COLO668 (cell line): ENCODE measurements at regions not wholly inside any gene's neighbourhood (a gene's known extent, or its start where the extent isn't known, plus 50 kb on each side); places are given as distances from the start of the nearest gene placed in this dataset.

Source experiments
- DNase-seq: peaks from one replicate; lab custom pipeline; 2025; ENCODE audit not compliant: unreplicated experiment; lab: John Stamatoyannopoulos, UW

DNA sequence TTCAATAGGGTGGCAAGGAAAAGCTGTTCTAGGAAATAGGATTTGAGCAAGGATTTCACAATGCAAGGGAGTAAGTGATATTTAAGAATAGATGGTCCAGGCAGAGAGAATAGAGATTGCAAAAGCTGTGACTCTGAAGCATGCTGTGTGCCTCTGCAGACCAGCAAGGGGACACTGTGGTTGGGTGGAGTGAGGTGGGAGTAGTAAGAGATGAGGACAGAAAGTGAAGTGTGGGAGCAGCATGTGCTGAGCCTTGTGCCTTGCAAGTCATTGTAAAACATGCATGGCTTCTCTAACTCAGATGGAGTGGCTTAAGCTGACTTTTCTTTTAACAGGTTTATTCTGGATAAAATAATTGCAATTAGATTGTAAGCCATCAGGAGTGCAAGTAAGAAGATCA is 442.4 kb downstream of the CCSER2 start:
- no peak for DNase-seq

DNA sequence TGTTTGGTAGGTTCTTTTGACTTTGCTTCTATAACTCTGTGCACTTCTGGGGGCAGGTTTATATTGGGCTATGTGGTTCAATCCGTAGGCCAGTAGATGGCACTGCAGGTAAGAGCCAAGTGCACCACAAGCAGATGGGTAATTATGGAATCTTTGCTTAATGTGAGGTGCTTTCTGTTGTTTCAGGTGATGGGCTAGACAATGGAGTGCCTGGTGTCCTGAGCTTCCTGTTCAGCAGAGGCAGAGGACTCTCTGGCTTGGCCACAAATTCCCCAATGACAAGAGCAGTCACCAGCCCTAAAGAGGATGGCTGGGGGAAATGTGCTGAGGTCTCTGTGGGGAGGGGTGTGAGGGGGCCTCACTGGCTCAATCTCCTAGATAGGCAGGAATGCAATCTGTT is 455.0 kb downstream of the CCSER2 start:
- DNase-seq: peak; percentile 45

DNA sequence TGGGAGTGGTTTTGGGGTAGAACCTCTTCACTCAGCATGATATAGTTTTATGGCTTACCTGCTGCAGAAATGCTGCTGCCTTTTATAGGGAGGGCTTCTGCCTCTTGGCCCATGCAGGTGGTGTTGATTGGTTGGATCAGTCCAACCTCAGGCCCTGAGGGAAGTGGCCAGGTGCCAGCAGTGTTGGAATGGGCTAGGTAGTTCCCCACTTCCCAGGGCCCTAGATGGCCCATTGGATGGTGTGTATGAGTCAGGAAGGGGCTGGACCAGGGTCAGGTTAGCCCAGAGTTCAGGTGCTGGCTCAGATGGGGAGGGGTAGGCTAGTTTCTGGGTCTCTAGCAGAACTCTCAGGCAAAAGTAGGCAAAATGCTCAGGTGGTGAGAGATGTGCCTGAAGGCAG is 455.5 kb downstream of the CCSER2 start:
- DNase-seq: peak; percentile 37

DNA sequence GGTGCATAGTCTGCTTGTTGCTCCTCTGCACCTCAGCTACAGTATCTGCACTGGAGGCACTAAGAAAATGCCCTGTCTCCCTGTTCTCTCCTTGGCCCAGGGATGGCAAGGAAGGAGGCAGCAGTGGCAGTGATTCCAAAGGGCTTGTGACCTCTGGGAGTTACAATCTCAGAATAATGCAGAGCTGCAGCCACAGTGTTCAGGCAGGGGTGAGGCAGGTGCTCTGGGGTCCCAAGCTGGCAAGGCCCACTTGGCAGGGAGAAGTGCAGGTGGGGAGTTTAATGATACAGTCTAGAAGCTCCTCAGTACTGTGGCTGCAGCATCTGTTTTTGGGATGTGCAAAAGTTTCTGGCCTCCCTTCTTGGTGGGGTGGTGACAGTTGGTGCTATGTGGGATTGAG is 456.4 kb downstream of the CCSER2 start:
- DNase-seq: no peak

DNA sequence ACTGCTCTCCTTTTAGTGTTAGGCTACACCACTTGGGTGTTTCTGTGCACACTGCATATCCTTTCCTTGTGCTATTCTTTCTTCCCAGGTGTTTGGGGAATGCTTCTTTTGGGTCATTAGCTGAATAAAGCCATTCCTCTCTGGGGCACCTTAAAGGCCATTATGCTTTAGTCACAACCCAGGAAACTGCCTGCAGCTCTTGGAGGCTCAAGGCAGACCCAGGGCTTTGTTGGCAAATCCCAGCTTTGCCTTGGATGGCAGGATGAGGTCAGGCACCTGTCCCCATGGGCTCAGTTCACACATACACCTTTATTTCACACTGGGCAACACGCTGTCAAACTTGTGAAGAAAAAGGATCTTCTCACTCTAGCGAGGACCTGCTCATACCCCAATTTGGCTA is 460.6 kb downstream of the CCSER2 start:
- no peak for DNase-seq

DNA sequence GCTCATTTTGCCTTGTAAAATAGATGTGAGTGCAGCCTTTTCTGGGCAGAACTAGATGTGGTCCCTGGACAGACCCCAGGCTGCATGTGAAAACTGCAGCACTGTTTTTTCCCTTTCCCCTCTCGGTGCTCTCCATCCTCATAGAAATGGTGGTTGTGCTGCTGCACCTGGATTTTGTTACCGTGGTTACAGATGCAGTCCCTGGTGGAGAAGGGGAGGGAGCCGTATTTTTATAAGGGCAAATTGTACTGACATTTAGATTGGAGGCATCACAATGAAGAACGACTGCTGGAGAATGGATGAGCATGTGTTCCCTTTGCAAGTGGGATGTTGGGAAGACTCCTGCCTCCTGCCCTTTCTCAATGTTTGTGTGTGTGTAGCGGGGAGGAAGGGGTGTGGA is 469.9 kb downstream of the CCSER2 start:
- DNase-seq: no peak

DNA sequence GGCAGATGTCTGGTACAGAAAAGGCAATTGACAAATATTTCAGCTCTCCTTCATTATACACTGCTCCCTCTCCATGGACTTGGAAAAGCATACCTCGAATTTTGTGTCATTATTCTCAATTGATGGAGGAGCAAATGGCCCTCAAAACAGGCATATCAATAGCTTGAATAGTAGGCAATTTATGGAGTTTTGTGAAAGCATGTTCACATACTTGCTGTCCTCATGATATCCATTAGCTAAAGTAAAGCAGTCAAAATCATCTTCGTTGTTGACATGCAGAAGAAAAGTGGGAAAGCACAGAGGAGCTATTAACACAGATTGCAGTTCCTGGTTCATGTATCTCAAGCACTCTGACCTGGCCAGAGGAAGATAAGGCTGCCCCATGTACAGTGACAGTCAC is 472.8 kb downstream of the CCSER2 start:
- DNase-seq: no peak

DNA sequence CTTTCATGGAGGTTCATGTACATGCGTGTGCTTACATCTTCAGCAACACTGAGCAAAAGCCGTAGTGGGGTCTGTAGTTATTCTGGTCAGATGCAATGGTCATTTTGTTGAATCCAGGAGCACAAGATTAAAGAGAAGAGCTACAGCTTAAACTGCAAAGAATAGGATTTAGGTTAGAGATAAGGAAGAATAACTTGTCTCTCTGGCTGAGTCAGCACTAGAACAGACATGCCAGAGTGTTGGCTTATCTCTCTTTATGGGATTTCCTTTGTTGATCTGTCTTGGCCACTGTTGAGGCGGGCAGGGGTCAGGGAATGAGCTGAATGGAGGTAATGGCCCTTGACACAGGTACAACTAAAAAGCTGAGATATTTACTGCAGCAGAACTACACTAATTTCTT is 473.5 kb downstream of the CCSER2 start:
- no peak for DNase-seq

DNA sequence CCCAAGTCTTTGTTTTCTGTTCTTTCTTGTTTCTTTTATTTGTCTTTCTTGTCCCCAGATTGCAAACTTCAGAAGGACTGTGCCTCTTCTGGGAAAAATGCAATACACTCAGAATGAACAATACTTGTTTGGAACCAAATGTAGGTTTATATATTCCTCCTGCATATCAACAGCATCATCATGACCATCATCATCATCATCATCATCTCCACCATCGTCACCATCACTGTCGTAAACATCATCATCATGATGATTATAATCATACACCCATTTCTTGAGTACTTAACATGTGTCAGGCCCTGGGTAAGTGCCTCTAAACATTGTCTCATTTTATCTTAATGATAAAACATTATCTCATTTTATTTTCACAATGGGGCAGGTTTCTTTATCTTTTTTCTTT is 476.8 kb downstream of the CCSER2 start:
- no peak for DNase-seq

DNA sequence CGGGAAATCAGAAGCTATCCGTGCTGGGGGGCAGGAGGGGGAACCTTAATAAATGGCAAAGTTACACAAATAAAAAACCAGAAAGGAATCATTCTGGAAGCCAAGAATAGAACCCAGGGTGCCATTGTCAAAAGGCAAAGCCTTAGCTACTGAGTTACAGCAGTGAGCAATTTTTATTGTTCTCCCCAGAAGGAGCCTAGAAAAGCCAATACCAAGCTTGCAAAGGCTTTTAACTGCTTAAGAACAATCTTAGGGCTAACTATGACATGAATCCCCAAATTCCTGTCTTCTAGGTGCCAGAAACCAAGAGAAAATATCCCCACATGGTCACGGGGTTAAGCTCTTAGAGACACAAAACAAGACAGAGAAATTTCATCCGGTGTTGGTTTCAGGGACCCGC is 482.7 kb downstream of the CCSER2 start:
- DNase-seq: no peak

DNA sequence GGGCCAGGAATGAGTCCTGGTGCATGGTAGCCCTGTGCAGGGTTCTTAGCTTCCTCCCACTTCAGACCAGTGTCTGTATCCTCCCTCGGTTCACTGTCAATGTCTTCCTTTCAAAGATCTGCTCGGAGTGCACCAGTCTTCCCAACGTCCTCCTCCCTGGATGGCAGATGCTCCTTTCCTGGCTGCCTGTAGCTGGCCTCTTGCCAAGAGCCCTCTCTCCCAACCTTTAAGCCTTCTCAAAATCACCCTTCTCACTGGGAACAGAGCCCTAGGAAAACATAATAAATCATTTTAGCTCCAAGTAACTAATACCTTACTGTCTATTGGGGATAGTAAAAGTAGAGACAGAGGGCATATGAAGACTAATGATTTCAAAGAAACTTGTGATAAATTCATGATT is 490.6 kb downstream of the CCSER2 start:
- peak; percentile 25 for DNase-seq

DNA sequence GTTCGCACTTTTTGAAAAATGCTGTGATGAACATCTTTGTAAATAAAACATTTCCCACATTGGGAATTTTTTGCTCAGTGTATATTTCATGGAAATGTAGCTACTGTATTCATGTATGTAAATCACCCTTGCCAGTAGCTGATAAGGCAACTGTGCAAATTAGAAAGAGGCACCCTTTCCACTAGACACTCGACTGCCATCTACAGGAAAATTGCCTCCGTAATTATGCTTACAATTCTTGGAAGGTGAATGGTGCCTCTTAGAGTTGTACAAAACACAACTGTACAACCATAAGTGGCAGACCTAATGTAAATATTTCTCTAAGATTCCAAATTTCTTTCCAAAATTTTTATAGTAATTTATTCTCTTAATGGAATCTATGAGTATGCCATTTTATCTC is 491.7 kb downstream of the CCSER2 start:
- DNase-seq: no peak

DNA sequence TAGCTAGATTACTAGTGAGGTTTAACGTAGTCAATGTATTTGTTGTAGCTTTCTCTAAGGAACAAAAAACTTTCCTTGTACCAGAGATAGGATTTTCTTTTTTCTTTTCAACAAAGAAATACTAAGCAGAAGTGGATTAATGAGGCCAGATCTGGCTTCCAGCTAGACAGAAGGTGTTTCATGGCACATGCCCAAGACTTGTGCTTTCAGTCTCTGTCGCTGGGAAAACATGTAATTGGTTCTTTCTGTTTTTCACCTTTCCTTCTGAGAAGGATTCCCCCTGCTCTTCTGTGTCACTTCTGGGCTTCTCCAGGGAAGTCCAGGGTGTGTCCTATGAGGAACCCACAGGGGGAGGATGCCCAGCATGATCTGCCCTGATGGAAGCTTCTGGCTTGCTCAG is 492.2 kb downstream of the CCSER2 start:
- DNase-seq: no peak

DNA sequence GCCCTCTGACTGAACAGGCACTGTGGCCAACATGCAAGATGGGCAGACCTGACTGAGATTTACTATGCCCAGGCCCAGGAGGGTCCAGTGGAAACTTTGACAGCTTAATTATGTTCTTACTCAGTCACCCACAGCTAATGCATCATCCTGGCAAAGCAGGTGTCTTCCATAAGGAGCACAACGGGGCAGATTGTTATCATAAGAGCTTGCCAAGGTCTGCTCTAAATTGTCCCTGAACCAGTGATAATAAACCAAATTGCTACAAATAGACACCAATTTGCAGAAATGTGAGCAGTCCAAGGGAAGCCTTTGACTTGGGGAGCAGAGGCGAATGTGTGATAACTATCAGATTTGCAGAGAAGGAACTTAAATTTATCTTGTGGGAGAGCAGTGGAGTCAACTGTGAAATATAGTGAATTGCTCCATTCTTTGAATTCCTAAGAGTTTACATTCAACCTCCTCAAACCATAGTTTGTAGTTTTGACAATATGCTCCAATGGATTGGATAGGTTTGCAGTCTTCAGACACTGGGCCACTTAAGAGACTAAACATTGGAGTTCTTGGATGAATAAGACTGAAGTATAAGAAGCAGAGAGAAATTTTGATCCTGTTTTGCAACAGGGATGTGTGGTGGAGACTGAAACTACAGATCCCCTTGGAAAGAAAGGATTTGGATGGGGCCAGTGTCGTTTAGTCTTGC is 494.7 kb downstream of the CCSER2 start:
- DNase-seq: no peak

DNA sequence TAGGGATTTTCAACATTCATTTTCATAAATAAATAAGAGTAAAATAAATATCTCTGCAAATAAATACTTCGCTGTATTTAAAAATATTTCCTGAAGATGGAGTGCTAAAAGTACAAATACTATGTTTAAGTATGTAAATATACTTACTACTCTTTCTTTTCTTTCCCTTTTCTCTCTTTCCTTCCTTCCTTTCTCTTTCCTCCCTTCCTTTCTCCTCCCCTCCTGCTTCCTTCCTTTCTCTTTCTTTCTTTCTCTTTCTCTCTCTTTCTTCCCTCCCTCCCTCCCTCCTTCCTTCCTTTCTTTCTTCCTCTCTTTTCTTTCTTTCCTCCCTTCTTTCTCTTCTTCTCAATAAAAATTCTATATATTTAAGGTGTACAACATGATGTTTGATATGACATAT is 496.1 kb downstream of the CCSER2 start:
- no peak for DNase-seq

DNA sequence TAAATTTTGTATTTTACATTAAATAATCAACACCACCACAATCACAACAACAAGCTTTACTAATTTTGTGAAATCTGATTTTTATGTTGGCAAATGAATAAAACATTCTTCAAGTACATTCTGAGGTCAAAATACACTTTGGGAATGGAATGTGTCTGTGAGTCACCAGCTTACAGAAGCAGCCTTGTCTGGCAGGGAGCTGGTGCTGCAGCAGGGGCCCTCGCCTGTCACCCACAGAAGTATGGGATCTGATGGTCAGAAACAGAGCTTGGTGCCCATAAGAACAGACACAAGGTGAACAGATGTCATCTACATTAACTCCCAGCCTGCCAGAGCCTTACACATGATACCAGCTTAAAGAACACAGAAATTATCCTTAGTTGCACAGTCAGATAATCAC is 496.9 kb downstream of the CCSER2 start:
- no peak for DNase-seq

DNA sequence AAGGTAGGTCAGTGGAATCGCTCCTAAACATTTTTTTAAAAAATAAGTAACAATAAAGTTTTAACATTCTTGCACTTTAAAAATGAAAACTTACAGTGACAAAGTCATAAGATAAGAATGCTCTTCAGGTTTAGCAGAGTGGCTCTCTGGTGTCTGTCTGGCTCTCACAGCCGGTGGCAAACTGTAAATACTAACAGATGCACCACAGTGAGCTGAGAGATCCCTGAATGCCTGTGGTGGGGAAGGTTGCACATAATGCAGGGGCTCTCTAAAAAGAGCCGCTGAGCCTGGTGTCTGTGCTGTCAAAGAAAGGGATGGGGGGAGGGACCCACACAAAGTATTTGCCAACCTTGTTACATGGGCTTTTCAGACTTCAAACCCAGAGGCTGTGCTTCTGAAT is 498.3 kb downstream of the CCSER2 start:
- no peak for DNase-seq

DNA sequence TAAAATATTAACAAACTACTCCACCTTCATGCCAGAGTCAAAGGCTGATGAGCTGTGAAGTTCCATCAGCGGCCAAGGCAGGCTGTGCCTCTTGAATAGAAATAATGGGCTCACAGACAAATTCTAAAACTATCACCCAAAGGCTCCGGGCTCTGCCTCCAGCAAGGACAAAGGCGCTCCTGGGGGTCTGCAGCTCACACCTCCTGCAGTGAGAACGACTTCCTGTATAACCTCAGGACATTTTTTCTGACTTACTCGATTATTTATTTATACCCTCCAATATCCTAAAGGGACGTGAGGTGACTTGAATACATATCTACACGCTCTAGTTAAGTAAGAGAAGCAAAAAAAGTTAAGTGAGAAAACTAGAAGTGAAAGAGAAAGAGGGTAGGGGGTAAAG is 500.7 kb downstream of the CCSER2 start:
- DNase-seq: no peak

DNA sequence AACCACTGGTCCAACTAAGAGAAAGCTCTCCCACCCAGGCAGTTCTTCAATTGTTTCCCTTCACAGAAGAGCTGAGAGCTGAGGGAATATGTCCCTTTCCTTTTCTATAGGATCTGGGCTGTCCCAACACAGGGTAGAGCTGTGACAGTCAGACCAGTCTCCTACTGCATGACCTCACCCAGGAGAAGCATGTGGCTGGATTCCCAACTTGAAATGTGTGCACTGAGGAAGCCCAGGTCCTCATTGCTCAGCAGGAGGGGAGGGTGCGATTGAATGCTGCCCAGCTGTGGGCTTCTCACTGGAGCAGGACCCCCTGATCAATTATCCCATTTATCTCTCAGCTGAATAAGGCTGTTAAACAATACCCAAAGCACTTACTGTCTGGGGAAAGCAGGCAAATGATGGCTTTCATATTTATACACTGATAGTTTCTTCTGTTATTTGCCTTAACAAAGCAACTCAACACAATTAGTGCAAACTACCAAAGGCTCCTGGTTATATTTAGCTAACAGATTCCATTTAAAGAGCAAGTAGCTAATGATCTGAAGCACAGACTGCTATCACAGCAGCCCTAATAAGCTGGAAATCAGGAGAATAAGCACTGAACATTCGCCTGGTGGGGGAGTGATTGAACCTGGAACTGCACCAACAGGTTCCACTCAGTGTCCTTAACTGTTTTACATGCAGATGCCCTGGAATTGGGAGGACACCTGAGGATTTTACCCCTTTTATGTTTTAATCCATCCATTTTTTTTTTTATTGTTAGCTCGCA is 508.8 kb downstream of the CCSER2 start:
- no peak for DNase-seq

DNA sequence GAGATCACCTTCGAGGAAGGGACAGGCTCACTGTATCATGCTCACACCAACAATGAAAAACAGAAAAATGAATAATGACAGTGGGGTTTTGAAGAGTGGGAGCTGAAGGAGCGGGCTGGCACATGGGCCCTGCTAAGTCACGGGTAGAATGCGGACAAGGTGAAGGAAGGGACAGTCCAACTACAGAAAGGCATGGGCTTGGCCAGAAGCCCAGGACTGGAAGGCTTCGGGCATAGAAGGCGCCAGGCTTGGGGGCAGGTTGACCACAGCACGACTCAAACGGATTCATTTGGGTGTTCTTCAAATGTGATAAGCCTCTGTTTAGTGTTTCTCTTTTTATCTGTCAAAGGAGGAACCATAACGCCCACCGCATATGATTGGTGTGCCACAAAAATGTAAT is 509.5 kb downstream of the CCSER2 start:
- no peak for DNase-seq

DNA sequence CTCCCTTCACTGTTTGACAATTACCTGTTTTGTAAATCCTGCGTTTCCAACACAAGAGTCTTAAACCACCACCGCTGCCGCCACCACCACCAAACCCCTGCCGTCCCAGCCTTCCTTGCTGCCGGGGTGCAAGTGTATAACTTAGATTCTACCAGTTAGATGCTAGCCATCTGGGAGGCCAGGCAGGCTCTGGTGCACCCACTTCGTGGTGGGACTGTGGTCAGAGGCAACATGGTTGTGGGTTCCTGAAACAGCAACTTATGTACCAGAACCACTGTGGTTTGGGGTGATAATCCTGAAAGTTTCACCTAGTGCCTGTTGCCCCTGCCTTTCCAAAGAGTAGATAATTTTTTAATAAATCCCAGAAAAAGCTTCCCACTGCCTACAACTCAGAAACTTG is 510.5 kb downstream of the CCSER2 start:
- DNase-seq: no peak

DNA sequence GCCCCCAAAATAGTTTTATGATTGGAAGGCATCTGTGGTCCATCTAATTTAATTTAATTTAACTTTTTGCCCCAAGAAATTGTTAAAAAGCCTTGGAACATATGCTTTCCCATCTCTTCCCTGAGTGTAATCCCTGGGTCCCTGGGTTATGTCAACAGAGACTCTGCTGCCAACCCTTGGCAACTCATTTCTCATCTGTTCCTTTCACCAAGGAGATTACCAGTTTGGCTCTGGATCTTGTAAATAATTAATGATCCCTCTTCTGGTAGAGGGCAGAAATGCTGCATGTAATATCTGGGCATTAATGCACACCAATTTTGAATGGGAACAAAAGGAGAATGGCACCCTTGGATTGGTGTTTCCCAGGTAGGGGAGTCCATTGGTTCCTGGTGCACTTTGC is 514.2 kb downstream of the CCSER2 start:
- DNase-seq: no peak

DNA sequence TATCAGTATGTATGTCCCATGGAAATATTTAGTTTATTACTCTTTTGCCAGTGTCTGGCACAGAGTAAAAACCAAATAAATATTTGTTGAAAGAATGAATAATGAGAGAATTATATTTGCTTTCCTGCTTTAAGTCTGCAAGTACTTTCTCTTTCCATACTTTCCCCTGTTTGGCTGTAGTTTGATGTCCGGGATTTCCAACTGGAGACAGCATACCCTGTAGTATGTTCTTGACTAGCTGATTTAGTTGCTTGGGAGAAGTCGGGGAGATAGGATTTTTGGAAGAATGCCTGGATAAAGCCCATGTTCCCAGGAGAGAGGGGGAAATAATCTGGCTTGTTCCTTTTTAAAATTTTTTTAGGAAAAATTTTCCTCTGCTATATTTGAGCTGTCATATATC is 516.1 kb downstream of the CCSER2 start:
- DNase-seq: no peak
